ENCODE measurements at regions not wholly inside any gene's neighbourhood (a gene's known extent, or its start where the extent isn't known, plus 50 kb on each side); places are given as distances from the start of the nearest gene placed in this dataset.

- POLR2A ChIA-PET (ENCODE audit: low non-redundant PET), result no interaction called here
- no peak for DNase-seq (ENCODE audit: low spot score)
- CTCF ChIA-PET, result no interaction called here
Measured at GRCh38 chr1:229751610-229752009, 125.6 kb downstream of the URB2 start.

DNA sequence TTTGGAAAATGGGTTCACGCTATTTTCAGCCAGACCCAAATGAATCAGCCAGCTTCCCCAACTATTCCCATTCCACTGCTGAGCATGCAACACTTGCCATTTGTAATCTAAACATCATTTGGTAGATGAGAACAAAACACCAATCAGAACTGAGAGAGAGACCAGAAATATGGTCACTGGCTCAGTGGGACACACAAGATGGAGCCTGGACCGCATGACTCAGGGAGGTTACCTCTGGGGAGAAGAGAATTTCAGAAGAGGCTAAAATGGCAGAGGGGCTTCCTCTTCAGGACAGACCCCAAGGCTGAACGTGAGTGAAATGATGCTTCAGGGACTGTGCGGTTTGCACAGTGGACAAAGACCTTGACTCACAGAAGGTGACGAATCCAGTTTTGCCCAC lies 126.6 kb downstream of the URB2 start:
- CTCF ChIA-PET, result no interaction called here
- no peak overlapping the region for H3K27ac ChIP-seq
- TF ChIP-seq CTCF (conservative IDR thresholded peaks at IDR 0.05; ENCODE audit: low read depth), result no peak
- DNase-seq (ENCODE audit: low spot score), result no peak
- POLR2A ChIA-PET (ENCODE audit: low non-redundant PET), result no interaction called here

More at GRCh38 chr1:229751610-229752009, 125.6 kb downstream of the URB2 start:
- no peak for TF ChIP-seq CTCF (conservative IDR thresholded peaks at IDR 0.05; ENCODE audit: low read depth)
- H3K27ac ChIP-seq, result no peak overlapping the region

GRCh38 chr1:229753764-229754551 lies 127.9 kb downstream of the URB2 start:
- TF ChIP-seq CTCF (conservative IDR thresholded peaks at IDR 0.05; ENCODE audit: low read depth), result no peak
- CTCF ChIA-PET, result interaction anchor here (0.6 kb wide), 1 partner anchor 11 kb away, joined by 3 read pairs; no protein-coding TSS in a partner anchor
- no peak overlapping the region for H3K27ac ChIP-seq
- DNase-seq (ENCODE audit: low spot score), result no peak
- POLR2A ChIA-PET (ENCODE audit: low non-redundant PET), result no interaction called here

GRCh38 chr1:229756666-229757065 lies 130.6 kb downstream of the URB2 start:
- H3K27ac ChIP-seq, result no peak overlapping the region
- CTCF ChIA-PET, result no interaction called here
- no peak for TF ChIP-seq CTCF (conservative IDR thresholded peaks at IDR 0.05; ENCODE audit: low read depth)
- peak; percentile 72 for DNase-seq (ENCODE audit: low spot score)
- POLR2A ChIA-PET (ENCODE audit: low non-redundant PET), result interaction anchor here (0.6 kb wide), 1 partner anchor 64 kb away, joined by 3 read pairs; no protein-coding TSS in a partner anchor

- POLR2A ChIA-PET (ENCODE audit: low non-redundant PET), result no interaction called here
Measured at GRCh38 chr1:229757226-229757625, 131.2 kb downstream of the URB2 start.

More at GRCh38 chr1:229757226-229757625, 131.2 kb downstream of the URB2 start:
- no peak for TF ChIP-seq CTCF (conservative IDR thresholded peaks at IDR 0.05; ENCODE audit: low read depth)
- H3K27ac ChIP-seq, result no peak overlapping the region
- DNase-seq (ENCODE audit: low spot score), result no peak
- CTCF ChIA-PET, result no interaction called here
